Posterior cingulate gyrus (tissue), 11 donors: ENCODE measurements at regions not wholly inside any gene's neighbourhood (a gene's known extent, or its start where the extent isn't known, plus 50 kb on each side); places are given as distances from the start of the nearest gene placed in this dataset.

Experiments used
- DNase-seq, 10 donors: peaks; one replicate each; pipeline versions ENCODE4 v3.0.0 to v3.0.0-alpha.2; 2020 to 2021; ENCODE audit warnings: mixed read lengths in 3 of 10
- intact Hi-C: fragments of 100-400 bp; cut with DNase I; formaldehyde crosslinking; loops from one replicate; pipeline ENCODE4 v1.15.1; 2023

GRCh38 chr10:58885146-58885545 lies 291.3 kb upstream of the PHYHIPL start:
- DNase-seq: no peak
- intact Hi-C loops: no loop called here

- intact Hi-C loops: no loop called here
- DNase-seq: no peak
These were observed 290.6 kb upstream of the PHYHIPL start for GRCh38 chr10:58885686-58886345.

GRCh38 chr10:58886406-58886805 lies 290.0 kb upstream of the PHYHIPL start:
- no peak for DNase-seq
- intact Hi-C loops: no loop called here

- intact Hi-C loops: no loop called here
- no peak for DNase-seq
These were observed 289.0 kb upstream of the PHYHIPL start for GRCh38 chr10:58887474-58887873.

GRCh38 chr10:58888957-58889356 lies 287.5 kb upstream of the PHYHIPL start:
- DNase-seq: no peak
- intact Hi-C loops: no loop called here

GRCh38 chr10:58892031-58892531 lies 284.4 kb upstream of the PHYHIPL start:
- no peak for DNase-seq

GRCh38 chr10:58894929-58895328 lies 281.5 kb upstream of the PHYHIPL start:
- no peak for DNase-seq
- intact Hi-C loops: no loop called here

More at GRCh38 chr10:58892031-58892531, 284.4 kb upstream of the PHYHIPL start:
- intact Hi-C loops: no loop called here

GRCh38 chr10:58896229-58896628 lies 280.2 kb upstream of the PHYHIPL start:
- DNase-seq: no peak
- intact Hi-C loops: no loop called here

- intact Hi-C loops: no loop called here
- DNase-seq: no peak
These were observed 279.2 kb upstream of the PHYHIPL start for GRCh38 chr10:58897236-58897635.

GRCh38 chr10:58897708-58898107 lies 278.7 kb upstream of the PHYHIPL start:
- intact Hi-C loops: no loop called here
- DNase-seq: no peak

GRCh38 chr10:58898854-58899573 lies 277.4 kb upstream of the PHYHIPL start:
- intact Hi-C loops: no loop called here
- DNase-seq: no peak

- no peak for DNase-seq
- intact Hi-C loops: no loop called here
These were observed 275.3 kb upstream of the PHYHIPL start for GRCh38 chr10:58901092-58901646.

GRCh38 chr10:58903071-58903470 lies 273.4 kb upstream of the PHYHIPL start:
- intact Hi-C loops: no loop called here
- no peak for DNase-seq

GRCh38 chr10:58909881-58910280 lies 266.6 kb upstream of the PHYHIPL start:
- DNase-seq: no peak
- intact Hi-C loops: no loop called here

GRCh38 chr10:58913717-58914116 lies 262.7 kb upstream of the PHYHIPL start:
- DNase-seq: no peak
- intact Hi-C loops: no loop called here

GRCh38 chr10:58918887-58919286 lies 257.6 kb upstream of the PHYHIPL start:
- no peak for DNase-seq
- intact Hi-C loops: no loop called here

GRCh38 chr10:58919927-58920654 lies 256.4 kb upstream of the PHYHIPL start:
- intact Hi-C loops: no loop called here
- DNase-seq: no peak

- DNase-seq: no peak
- intact Hi-C loops: no loop called here
These were observed 255.8 kb upstream of the PHYHIPL start for GRCh38 chr10:58920655-58921003.

GRCh38 chr10:58921421-58921855 lies 255.0 kb upstream of the PHYHIPL start:
- DNase-seq: no peak
- intact Hi-C loops: no loop called here

GRCh38 chr10:58925381-58925780 lies 251.1 kb upstream of the PHYHIPL start:
- DNase-seq: no peak
- intact Hi-C loops: no loop called here

- intact Hi-C loops: no loop called here
- no peak for DNase-seq
These were observed 245.9 kb upstream of the PHYHIPL start for GRCh38 chr10:58930500-58930899.
